Esophagus muscularis mucosa (tissue), 4 donors: ENCODE measurements at regions not wholly inside any gene's neighbourhood (a gene's known extent, or its start where the extent isn't known, plus 50 kb on each side); places are given as distances from the start of the nearest gene placed in this dataset.
"Not testable (repeated sequence)": the region's sequence is repeated elsewhere in the genome, so short reads cannot be mapped to it uniquely, and the experiment has no call there.

Experiments
- EP300 ChIP-seq: sonication (generic); formaldehyde crosslinking; IDR thresholded peaks from one replicate; pipeline ENCODE4 v1.6.1; 2017; ENCODE audit warnings: antibody characterized with exemption
- POLR2A ChIP-seq: fragments of 450-650 bp; IDR thresholded peaks from one replicate; pipeline ENCODE4 v1.6.1; 2017; ENCODE audit warnings: antibody characterized with exemption, moderate library complexity, mild to moderate bottlenecking, low read depth
- TF ChIP-seq, protein P1 (sequence below), 3 experiments: fragments of 200-600 bp in 2 of 3; fragments of 450-650 bp in 1 of 3; sonication (generic) in 2 of 3; IDR thresholded peaks; one replicate each; pipeline ENCODE4 v1.5.1; 2017 to 2019; ENCODE audit warnings: antibody characterized with exemption in 3 of 3, mild to moderate bottlenecking in 2 of 3, moderate library complexity in 1 of 3

DNA sequence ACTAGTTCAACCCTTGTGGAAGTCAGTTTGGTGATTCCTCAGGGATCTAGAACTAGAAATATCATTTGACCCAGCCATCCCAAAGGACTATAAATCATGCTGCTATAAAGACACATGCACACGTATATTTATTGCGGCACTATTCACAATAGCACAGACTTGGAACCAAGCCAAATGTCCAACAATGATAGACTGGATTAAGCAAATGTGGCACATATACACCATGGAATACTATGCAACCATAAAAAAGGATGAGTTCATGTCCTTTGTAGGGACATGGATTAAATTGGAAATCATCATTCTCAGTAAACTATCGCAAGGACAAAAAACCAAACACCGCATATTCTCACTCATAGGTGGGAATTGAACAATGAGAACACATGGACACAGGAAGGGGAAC is 157.8 kb downstream of the MSN start:
- not testable (repeated sequence) for TF ChIP-seq POLR2A, EP300
- TF ChIP-seq, protein P1, sequence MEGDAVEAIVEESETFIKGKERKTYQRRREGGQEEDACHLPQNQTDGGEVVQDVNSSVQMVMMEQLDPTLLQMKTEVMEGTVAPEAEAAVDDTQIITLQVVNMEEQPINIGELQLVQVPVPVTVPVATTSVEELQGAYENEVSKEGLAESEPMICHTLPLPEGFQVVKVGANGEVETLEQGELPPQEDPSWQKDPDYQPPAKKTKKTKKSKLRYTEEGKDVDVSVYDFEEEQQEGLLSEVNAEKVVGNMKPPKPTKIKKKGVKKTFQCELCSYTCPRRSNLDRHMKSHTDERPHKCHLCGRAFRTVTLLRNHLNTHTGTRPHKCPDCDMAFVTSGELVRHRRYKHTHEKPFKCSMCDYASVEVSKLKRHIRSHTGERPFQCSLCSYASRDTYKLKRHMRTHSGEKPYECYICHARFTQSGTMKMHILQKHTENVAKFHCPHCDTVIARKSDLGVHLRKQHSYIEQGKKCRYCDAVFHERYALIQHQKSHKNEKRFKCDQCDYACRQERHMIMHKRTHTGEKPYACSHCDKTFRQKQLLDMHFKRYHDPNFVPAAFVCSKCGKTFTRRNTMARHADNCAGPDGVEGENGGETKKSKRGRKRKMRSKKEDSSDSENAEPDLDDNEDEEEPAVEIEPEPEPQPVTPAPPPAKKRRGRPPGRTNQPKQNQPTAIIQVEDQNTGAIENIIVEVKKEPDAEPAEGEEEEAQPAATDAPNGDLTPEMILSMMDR (IDR thresholded peaks at IDR 0.05), result not testable (repeated sequence)
